ENCODE measurements at regions not wholly inside any gene's neighbourhood (a gene's known extent, or its start where the extent isn't known, plus 50 kb on each side); places are given as distances from the start of the nearest gene placed in this dataset.
A peak's percentile ranks its signal among the peaks of the same experiment; 100 is the strongest.

GRCh38 chr10:3926675-3927525 is 141.9 kb upstream of the KLF6 start (continued):
- no peak for TF ChIP-seq SIN3A (IDR thresholded peaks at IDR 0.05; ENCODE audit: borderline replicate concordance in 2 of 2, control insufficient read depth in 1 of 2, low read depth in 2 of 2, low read length in 2 of 2)
- TF ChIP-seq ZNF740 (CRISPR knock-in tag; IDR thresholded peaks at IDR 0.05), result no peak
- TF ChIP-seq ZNF740 (tag; IDR thresholded peaks at IDR 0.05), result no peak
- no peak for TF ChIP-seq HEY1 (CRISPR knock-in tag; IDR thresholded peaks at IDR 0.05; ENCODE audit: borderline replicate concordance)
- TF ChIP-seq CREB3L1 (IDR thresholded peaks at IDR 0.05; ENCODE audit: borderline replicate concordance, low read depth), result 0 out of 2 replicates have a peak, but pooled peaks have one; percentile 34
- TF ChIP-seq TAF1 (IDR thresholded peaks at IDR 0.05; ENCODE audit: control insufficient read depth, extremely low read depth, insufficient read depth, low read length, severe bottlenecking), result no peak
- no peak for TF ChIP-seq MCM2 (IDR thresholded peaks at IDR 0.05; ENCODE audit: low read depth)
- no peak for TF ChIP-seq HBP1 (CRISPR knock-in tag; IDR thresholded peaks at IDR 0.05)
- no peak for TF ChIP-seq ZFX (CRISPR knock-in tag; IDR thresholded peaks at IDR 0.05)
- TF ChIP-seq ZBTB40 (IDR thresholded peaks at IDR 0.05), result no peak
- no peak for TF ChIP-seq ZBTB40 (CRISPR knock-in tag; IDR thresholded peaks at IDR 0.05)
- TF ChIP-seq ZNF431 (CRISPR knock-in tag; IDR thresholded peaks at IDR 0.05), result no peak
- TF ChIP-seq ZNF583 (CRISPR knock-in tag; IDR thresholded peaks at IDR 0.05), result no peak
- no peak for TF ChIP-seq CBX1 (IDR thresholded peaks at IDR 0.05; ENCODE audit: low read depth)

All from K562 (cell line).